ENCODE measurements at regions not wholly inside any gene's neighbourhood (a gene's known extent, or its start where the extent isn't known, plus 50 kb on each side); places are given as distances from the start of the nearest gene placed in this dataset.

DNA sequence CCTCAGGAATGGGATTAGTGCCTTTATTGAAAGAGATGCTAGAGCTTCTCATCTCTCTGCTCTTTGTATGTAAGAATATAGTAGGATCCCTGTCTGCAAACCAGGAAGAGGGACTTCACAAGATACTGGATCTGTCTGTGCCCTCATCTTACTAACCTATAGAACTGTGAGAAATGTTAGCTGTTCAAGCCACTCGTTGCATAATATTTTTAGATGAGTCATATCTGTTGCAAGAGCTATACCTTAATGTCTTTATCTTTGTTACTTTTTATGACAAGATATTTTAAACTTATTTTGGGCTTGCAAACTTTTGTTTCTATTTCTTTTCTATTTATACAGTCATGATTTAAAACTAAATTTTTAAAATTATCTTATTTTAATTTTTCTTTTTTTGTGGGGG, 1296.8 kb upstream of the CDH6 start:
- 90% methylated on average over 1 of the region's 1 CpG; no CpG with 5 or more reads in 1 of the 2 experiments for WGBS, 2 experiments (ENCODE audit: extremely low coverage in 1 of 2, insufficient coverage in 1 of 2, insufficient read length in 1 of 2, insufficient replicate concordance in 2 of 2, low coverage in 1 of 2, low lambda C conversion rate in 2 of 2, missing lambda C conversion rate in 1 of 2)
- Histone ChIP-seq H4K91ac (replicated peaks; ENCODE audit: insufficient read length, low read length) (no peak overlapping the region), H3K23ac (ENCODE audit: insufficient read length) (no peak overlapping the region), H3K4me2 (ENCODE audit: insufficient read depth in 1 of 2, low read depth in 2 of 2, low read length in 2 of 2) (no peak overlapping the region), H2BK120ac (replicated peaks; ENCODE audit: low read depth, low read length) (no peak overlapping the region), H3K27me3 (replicated peaks in 1 of 4; ENCODE audit: control insufficient read depth in 3 of 4, extremely low read depth in 1 of 4, insufficient read depth in 3 of 4, low read length in 3 of 4) (no peaks in the 10 kb centered on the region), H3K14ac (ENCODE audit: insufficient read length) (no peak overlapping the region), H3K4ac (replicated peaks; ENCODE audit: insufficient read length, low read depth, low read length) (no peak overlapping the region), H2AFZ (ENCODE audit: low read length) (no peak overlapping the region), H2BK12ac (ENCODE audit: low read depth, low read length) (no peak overlapping the region), H3K36me3 (ENCODE audit: control insufficient read depth in 2 of 4, insufficient read depth in 4 of 4, low read length in 3 of 4) (no peaks in the 10 kb centered on the region), H3K4me1 (replicated peaks in 1 of 4; ENCODE audit: control insufficient read depth in 3 of 4, insufficient read depth in 4 of 4, low read length in 3 of 4) (no peaks in the 10 kb centered on the region; a peak in 1 of 7 replicates), H3K27ac (ENCODE audit: low read depth, low read length) (no peak overlapping the region), H3K9ac (replicated peaks in 1 of 4; ENCODE audit: extremely low read depth in 1 of 4, low read depth in 3 of 4, low read length in 3 of 4) (no peak overlapping the region), H2AK5ac (ENCODE audit: low read depth, low read length) (no peak overlapping the region), H4K20me1 (replicated peaks in 1 of 2; ENCODE audit: control insufficient read depth in 1 of 2, insufficient read depth in 2 of 2, low read length in 2 of 2) (no peaks in the 10 kb centered on the region), H3K79me1 (ENCODE audit: low read depth, low read length) (no peaks in the 10 kb centered on the region), H3K23me2 (ENCODE audit: low read depth, low read length) (no peaks in the 10 kb centered on the region), H3K18ac (ENCODE audit: extremely low read depth, low read length) (no peak overlapping the region), H3K4me3 (ENCODE audit: extremely low read depth in 1 of 4, insufficient read depth in 2 of 4, low read depth in 3 of 4, low read length in 4 of 4) (no peak overlapping the region), H2BK15ac (ENCODE audit: low read length) (no peak overlapping the region), H4K8ac (ENCODE audit: extremely low read depth, insufficient read depth, low read length) (no peak overlapping the region), H3K56ac (replicated peaks; ENCODE audit: insufficient read length, low read depth, low read length) (no peak overlapping the region), H4K5ac (ENCODE audit: insufficient read length, low read depth, low read length) (no peak overlapping the region), H2BK20ac (ENCODE audit: low read length) (no peak overlapping the region), H3K9me3 (ENCODE audit: insufficient read depth in 2 of 2, low read depth in 1 of 2, low read length in 1 of 2) (no peaks in the 10 kb centered on the region), H2BK5ac (ENCODE audit: low read depth, low read length) (no peak overlapping the region), H3K79me2 (ENCODE audit: control insufficient read depth in 1 of 2, insufficient read depth in 2 of 2, low read length in 2 of 2) (no peaks in the 10 kb centered on the region)
- POLR2A ChIA-PET (ENCODE audit: partially characterized antibody): no interaction called here
- CTCF ChIA-PET (ENCODE audit: partially characterized antibody): interaction anchor here (1.1 kb wide), 1 partner anchor 15 kb away, joined by 4 read pairs; no protein-coding TSS in a partner anchor
- no peak for DNase-seq (ENCODE audit: low read depth in 1 of 2, low spot score in 2 of 2)
- no peak for FAIRE-seq
- TF ChIP-seq POLR2A (IDR thresholded peaks at IDR 0.05; ENCODE audit: control extremely low read depth in 1 of 2, low read depth in 2 of 2, low read length in 2 of 2) (no peak), NRF1 (IDR thresholded peaks at IDR 0.05; ENCODE audit: low read depth, low read length) (no peak), EZH2 (IDR thresholded peaks at IDR 0.05; ENCODE audit: low read depth, low read length, severe bottlenecking) (no peak), SP4 (IDR thresholded peaks at IDR 0.05; ENCODE audit: low read length) (no peak), JUN (IDR thresholded peaks at IDR 0.05; ENCODE audit: low read depth, low read length) (no peak), POLR2AphosphoS5 (IDR thresholded peaks at IDR 0.05; ENCODE audit: low read depth, low read length) (no peak), CHD1 (IDR thresholded peaks at IDR 0.05; ENCODE audit: low read depth, low read length) (no peak), CREB1 (IDR thresholded peaks at IDR 0.05) (no peak)
- TF ChIP-seq, protein P1, sequence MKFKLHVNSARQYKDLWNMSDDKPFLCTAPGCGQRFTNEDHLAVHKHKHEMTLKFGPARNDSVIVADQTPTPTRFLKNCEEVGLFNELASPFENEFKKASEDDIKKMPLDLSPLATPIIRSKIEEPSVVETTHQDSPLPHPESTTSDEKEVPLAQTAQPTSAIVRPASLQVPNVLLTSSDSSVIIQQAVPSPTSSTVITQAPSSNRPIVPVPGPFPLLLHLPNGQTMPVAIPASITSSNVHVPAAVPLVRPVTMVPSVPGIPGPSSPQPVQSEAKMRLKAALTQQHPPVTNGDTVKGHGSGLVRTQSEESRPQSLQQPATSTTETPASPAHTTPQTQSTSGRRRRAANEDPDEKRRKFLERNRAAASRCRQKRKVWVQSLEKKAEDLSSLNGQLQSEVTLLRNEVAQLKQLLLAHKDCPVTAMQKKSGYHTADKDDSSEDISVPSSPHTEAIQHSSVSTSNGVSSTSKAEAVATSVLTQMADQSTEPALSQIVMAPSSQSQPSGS (IDR thresholded peaks at IDR 0.05; ENCODE audit: low read length): no peak

All from H1 (cell line).